Erythroblast (primary cell): ENCODE measurements at regions not wholly inside any gene's neighbourhood (a gene's known extent, or its start where the extent isn't known, plus 50 kb on each side); places are given as distances from the start of the nearest gene placed in this dataset.

Experiments
- GATA1 ChIP-seq: IDR thresholded peaks from 2 replicates; pipeline ENCODE4 v1.6.1; 2011; ENCODE audit warnings: low read depth, mild to moderate bottlenecking, control low read depth, low read length, moderate library complexity
- POLR2A ChIP-seq: IDR thresholded peaks from 2 replicates; pipeline ENCODE4 v1.6.1; 2011; ENCODE audit warnings: mild to moderate bottlenecking, low read length

GRCh38 chr6:138563650-138564049 lies 64.4 kb upstream of the NHSL1 start:
- no peak for TF ChIP-seq POLR2A
- no peak for TF ChIP-seq GATA1
